SK-N-SH (cell line): ENCODE measurements at regions not wholly inside any gene's neighbourhood (a gene's known extent, or its start where the extent isn't known, plus 50 kb on each side); places are given as distances from the start of the nearest gene placed in this dataset.

Source experiments
- NFIC ChIP-seq: IDR thresholded peaks from 2 replicates; pipeline ENCODE4 v1.4.0; 2012; ENCODE audit warnings: borderline replicate concordance
- POLR2AphosphoS5 ChIP-seq: IDR thresholded peaks from 2 replicates; pipeline ENCODE4 v1.6.1; 2012; ENCODE audit warnings: low read depth, low read length
- YY1 ChIP-seq: IDR thresholded peaks from 2 replicates; pipeline ENCODE4 v1.4.0; 2012; ENCODE audit warnings: low read depth, mild to moderate bottlenecking
- TF ChIP-seq, protein P1 (sequence below): fragments of 200-600 bp; sonication (generic); IDR thresholded peaks from 2 replicates; pipeline ENCODE4 v1.6.1; 2017; ENCODE audit warnings: antibody characterized with exemption, mild to moderate bottlenecking, moderate library complexity
- TF ChIP-seq, protein P2 (sequence below): fragments of 150-350 bp; IDR thresholded peaks from 2 replicates; pipeline ENCODE4 v1.6.1; 2016; ENCODE audit warnings: mild to moderate bottlenecking, low read depth, low read length
- TF ChIP-seq, protein P3 (sequence below): IDR thresholded peaks from 2 replicates; pipeline ENCODE4 v1.4.0; 2012; ENCODE audit warnings: low read depth

DNA sequence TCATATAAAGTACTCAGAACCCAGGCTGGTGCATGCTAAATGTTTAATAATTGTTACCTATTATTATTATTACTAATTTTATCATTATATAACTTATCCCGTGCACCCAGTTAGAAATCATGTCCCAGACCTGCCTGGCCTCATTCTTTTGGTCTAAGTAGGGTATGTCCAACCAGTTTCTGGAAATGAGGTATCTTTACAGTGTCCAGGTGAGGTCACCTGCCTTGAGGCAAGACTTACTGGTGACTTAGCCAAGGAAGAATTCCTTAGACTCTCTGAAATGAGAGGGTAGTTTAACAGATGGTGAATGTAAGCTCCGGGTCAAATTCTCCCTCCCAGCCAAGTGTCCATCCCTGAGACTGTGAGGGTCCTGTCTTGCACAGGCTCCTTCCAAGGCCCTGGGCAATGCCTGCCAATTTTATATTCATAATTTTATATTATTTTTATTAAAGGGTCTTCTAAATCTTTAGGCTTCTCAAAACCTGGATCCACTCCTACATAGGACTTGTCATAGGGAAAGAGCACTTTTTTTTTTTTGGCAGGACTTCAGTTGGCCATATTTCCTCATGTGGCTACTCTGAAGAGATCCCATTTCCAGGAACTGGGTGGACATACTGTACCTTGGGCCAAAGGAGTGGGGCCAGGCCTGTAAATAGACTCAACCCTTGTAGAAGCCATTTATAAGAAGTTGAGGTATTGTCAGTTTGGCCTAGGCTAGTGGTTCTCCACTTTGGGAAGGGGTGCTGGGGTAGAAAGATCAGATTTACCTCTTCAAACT, 96.7 kb upstream of the KCNA3 start:
- TF ChIP-seq, protein P1, sequence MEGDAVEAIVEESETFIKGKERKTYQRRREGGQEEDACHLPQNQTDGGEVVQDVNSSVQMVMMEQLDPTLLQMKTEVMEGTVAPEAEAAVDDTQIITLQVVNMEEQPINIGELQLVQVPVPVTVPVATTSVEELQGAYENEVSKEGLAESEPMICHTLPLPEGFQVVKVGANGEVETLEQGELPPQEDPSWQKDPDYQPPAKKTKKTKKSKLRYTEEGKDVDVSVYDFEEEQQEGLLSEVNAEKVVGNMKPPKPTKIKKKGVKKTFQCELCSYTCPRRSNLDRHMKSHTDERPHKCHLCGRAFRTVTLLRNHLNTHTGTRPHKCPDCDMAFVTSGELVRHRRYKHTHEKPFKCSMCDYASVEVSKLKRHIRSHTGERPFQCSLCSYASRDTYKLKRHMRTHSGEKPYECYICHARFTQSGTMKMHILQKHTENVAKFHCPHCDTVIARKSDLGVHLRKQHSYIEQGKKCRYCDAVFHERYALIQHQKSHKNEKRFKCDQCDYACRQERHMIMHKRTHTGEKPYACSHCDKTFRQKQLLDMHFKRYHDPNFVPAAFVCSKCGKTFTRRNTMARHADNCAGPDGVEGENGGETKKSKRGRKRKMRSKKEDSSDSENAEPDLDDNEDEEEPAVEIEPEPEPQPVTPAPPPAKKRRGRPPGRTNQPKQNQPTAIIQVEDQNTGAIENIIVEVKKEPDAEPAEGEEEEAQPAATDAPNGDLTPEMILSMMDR = no peak
- TF ChIP-seq, protein P2, sequence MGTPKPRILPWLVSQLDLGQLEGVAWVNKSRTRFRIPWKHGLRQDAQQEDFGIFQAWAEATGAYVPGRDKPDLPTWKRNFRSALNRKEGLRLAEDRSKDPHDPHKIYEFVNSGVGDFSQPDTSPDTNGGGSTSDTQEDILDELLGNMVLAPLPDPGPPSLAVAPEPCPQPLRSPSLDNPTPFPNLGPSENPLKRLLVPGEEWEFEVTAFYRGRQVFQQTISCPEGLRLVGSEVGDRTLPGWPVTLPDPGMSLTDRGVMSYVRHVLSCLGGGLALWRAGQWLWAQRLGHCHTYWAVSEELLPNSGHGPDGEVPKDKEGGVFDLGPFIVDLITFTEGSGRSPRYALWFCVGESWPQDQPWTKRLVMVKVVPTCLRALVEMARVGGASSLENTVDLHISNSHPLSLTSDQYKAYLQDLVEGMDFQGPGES = no peak
- TF ChIP-seq, protein P3, sequence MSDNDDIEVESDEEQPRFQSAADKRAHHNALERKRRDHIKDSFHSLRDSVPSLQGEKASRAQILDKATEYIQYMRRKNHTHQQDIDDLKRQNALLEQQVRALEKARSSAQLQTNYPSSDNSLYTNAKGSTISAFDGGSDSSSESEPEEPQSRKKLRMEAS = no peak
- TF ChIP-seq YY1 = no peak
- TF ChIP-seq NFIC = no peak
- no peak for TF ChIP-seq POLR2AphosphoS5
